ENCODE measurements at regions not wholly inside any gene's neighbourhood (a gene's known extent, or its start where the extent isn't known, plus 50 kb on each side); places are given as distances from the start of the nearest gene placed in this dataset.

- ATAC-seq (replicated peaks; ENCODE audit: extremely low read depth, poor library complexity, severe bottlenecking) = no peak
- Mint-ChIP-seq H3K36me3 (ENCODE audit: insufficient read depth) (no peaks in the 10 kb centered on the region), H3K4me3 (no peak overlapping the region), H3K27me3 (no peaks in the 10 kb centered on the region), H3K9me3 (no peaks in the 10 kb centered on the region), H3K4me1 (no peaks in the 10 kb centered on the region), H3K27ac (ENCODE audit: low read depth) (no peak overlapping the region)
- no peak for DNase-seq (ENCODE audit: low spot score in 2 of 2)
Measured at GRCh38 chr2:18194161-18194560, 315.7 kb downstream of the KCNS3 start.

GRCh38 chr2:18186816-18187613 lies 308.5 kb downstream of the KCNS3 start:
- Mint-ChIP-seq H3K4me3 (no peak overlapping the region), H3K4me1 (no peaks in the 10 kb centered on the region), H3K9me3 (no peaks in the 10 kb centered on the region), H3K27me3 (peaks cover 9% of the 10 kb centered on the region), H3K36me3 (ENCODE audit: insufficient read depth) (no peaks in the 10 kb centered on the region), H3K27ac (ENCODE audit: low read depth) (no peak overlapping the region)
- ATAC-seq (replicated peaks; ENCODE audit: extremely low read depth, poor library complexity, severe bottlenecking) (no peak), DNase-seq (ENCODE audit: low spot score in 2 of 2) (no peak)

GRCh38 chr2:18182861-18183260 lies 304.4 kb downstream of the KCNS3 start:
- Mint-ChIP-seq H3K4me1 (no peaks in the 10 kb centered on the region), H3K4me3 (no peak overlapping the region), H3K27ac (ENCODE audit: low read depth) (no peak overlapping the region), H3K36me3 (ENCODE audit: insufficient read depth) (no peaks in the 10 kb centered on the region), H3K27me3 (peaks cover 9% of the 10 kb centered on the region), H3K9me3 (no peaks in the 10 kb centered on the region)
- no peak for ATAC-seq (replicated peaks; ENCODE audit: extremely low read depth, poor library complexity, severe bottlenecking)
- DNase-seq (ENCODE audit: low spot score in 2 of 2) = no peak

GRCh38 chr2:18180912-18181311 lies 302.4 kb downstream of the KCNS3 start:
- Mint-ChIP-seq H3K4me1 (no peaks in the 10 kb centered on the region), H3K4me3 (no peak overlapping the region), H3K27me3 (peaks cover 9% of the 10 kb centered on the region), H3K27ac (ENCODE audit: low read depth) (no peak overlapping the region), H3K36me3 (ENCODE audit: insufficient read depth) (no peaks in the 10 kb centered on the region), H3K9me3 (no peaks in the 10 kb centered on the region)
- ATAC-seq (replicated peaks; ENCODE audit: extremely low read depth, poor library complexity, severe bottlenecking) (no peak), DNase-seq (ENCODE audit: low spot score in 2 of 2) (no peak)

- H3K4me1 Mint-ChIP-seq = no peaks in the 10 kb centered on the region
- ATAC-seq (replicated peaks; ENCODE audit: extremely low read depth, poor library complexity, severe bottlenecking) = no peak
- no peak overlapping the region for H3K4me3 Mint-ChIP-seq
- DNase-seq (ENCODE audit: low spot score in 2 of 2) = no peak
- H3K27ac Mint-ChIP-seq (ENCODE audit: low read depth) = no peak overlapping the region
- H3K36me3 Mint-ChIP-seq (ENCODE audit: insufficient read depth) = no peaks in the 10 kb centered on the region
- no peaks in the 10 kb centered on the region for H3K9me3 Mint-ChIP-seq
- peaks cover 9% of the 10 kb centered on the region for H3K27me3 Mint-ChIP-seq
Measured at GRCh38 chr2:18180031-18180610, 301.7 kb downstream of the KCNS3 start.

GRCh38 chr2:18178736-18179349 lies 300.4 kb downstream of the KCNS3 start:
- no peak for DNase-seq (ENCODE audit: low spot score in 2 of 2)

GRCh38 chr2:18176679-18177215 lies 298.3 kb downstream of the KCNS3 start:
- no peaks in the 10 kb centered on the region for H3K4me1 Mint-ChIP-seq
- H3K9me3 Mint-ChIP-seq = no peaks in the 10 kb centered on the region
- no peaks in the 10 kb centered on the region for H3K36me3 Mint-ChIP-seq (ENCODE audit: insufficient read depth)
- DNase-seq (ENCODE audit: low spot score in 2 of 2) (no peak), ATAC-seq (replicated peaks; ENCODE audit: extremely low read depth, poor library complexity, severe bottlenecking) (no peak)
- no peak overlapping the region for H3K27ac Mint-ChIP-seq (ENCODE audit: low read depth)
- H3K27me3 Mint-ChIP-seq = no peaks in the 10 kb centered on the region
- no peak overlapping the region for H3K4me3 Mint-ChIP-seq

More at GRCh38 chr2:18178736-18179349, 300.4 kb downstream of the KCNS3 start:
- Mint-ChIP-seq H3K4me1 (no peaks in the 10 kb centered on the region), H3K4me3 (no peak overlapping the region), H3K27me3 (peaks cover 5% of the 10 kb centered on the region), H3K27ac (ENCODE audit: low read depth) (no peak overlapping the region), H3K36me3 (ENCODE audit: insufficient read depth) (no peaks in the 10 kb centered on the region), H3K9me3 (no peaks in the 10 kb centered on the region)
- no peak for ATAC-seq (replicated peaks; ENCODE audit: extremely low read depth, poor library complexity, severe bottlenecking)

- H3K4me1 Mint-ChIP-seq = no peaks in the 10 kb centered on the region
- H3K9me3 Mint-ChIP-seq = no peaks in the 10 kb centered on the region
- H3K27ac Mint-ChIP-seq (ENCODE audit: low read depth) = no peak overlapping the region
- no peaks in the 10 kb centered on the region for H3K36me3 Mint-ChIP-seq (ENCODE audit: insufficient read depth)
- H3K27me3 Mint-ChIP-seq = no peaks in the 10 kb centered on the region
- DNase-seq (ENCODE audit: low spot score in 2 of 2) = no peak
- no peak for ATAC-seq (replicated peaks; ENCODE audit: extremely low read depth, poor library complexity, severe bottlenecking)
- H3K4me3 Mint-ChIP-seq = no peak overlapping the region
Measured at GRCh38 chr2:18172607-18173006, 294.1 kb downstream of the KCNS3 start.

- no peaks in the 10 kb centered on the region for H3K9me3 Mint-ChIP-seq
- no peak overlapping the region for H3K27ac Mint-ChIP-seq (ENCODE audit: low read depth)
- H3K4me1 Mint-ChIP-seq = no peaks in the 10 kb centered on the region
- no peak for ATAC-seq (replicated peaks; ENCODE audit: extremely low read depth, poor library complexity, severe bottlenecking)
- no peak overlapping the region for H3K4me3 Mint-ChIP-seq
- no peak for DNase-seq (ENCODE audit: low spot score in 2 of 2)
- no peaks in the 10 kb centered on the region for H3K36me3 Mint-ChIP-seq (ENCODE audit: insufficient read depth)
- no peaks in the 10 kb centered on the region for H3K27me3 Mint-ChIP-seq
Measured at GRCh38 chr2:18171191-18172139, 293.0 kb downstream of the KCNS3 start.

- H3K4me3 Mint-ChIP-seq = no peak overlapping the region
- H3K9me3 Mint-ChIP-seq = no peaks in the 10 kb centered on the region
- H3K27me3 Mint-ChIP-seq = no peaks in the 10 kb centered on the region
- DNase-seq (ENCODE audit: low spot score in 2 of 2) = no peak
- H3K27ac Mint-ChIP-seq (ENCODE audit: low read depth) = no peak overlapping the region
- ATAC-seq (replicated peaks; ENCODE audit: extremely low read depth, poor library complexity, severe bottlenecking) = no peak
- no peaks in the 10 kb centered on the region for H3K36me3 Mint-ChIP-seq (ENCODE audit: insufficient read depth)
- H3K4me1 Mint-ChIP-seq = no peaks in the 10 kb centered on the region
Measured at GRCh38 chr2:18170642-18171041, 292.2 kb downstream of the KCNS3 start.

- DNase-seq (ENCODE audit: low spot score in 2 of 2) = no peak
- Mint-ChIP-seq H3K36me3 (ENCODE audit: insufficient read depth) (no peaks in the 10 kb centered on the region), H3K4me3 (no peak overlapping the region), H3K27me3 (no peaks in the 10 kb centered on the region), H3K27ac (ENCODE audit: low read depth) (no peak overlapping the region), H3K9me3 (no peaks in the 10 kb centered on the region), H3K4me1 (no peaks in the 10 kb centered on the region)
- ATAC-seq (replicated peaks; ENCODE audit: extremely low read depth, poor library complexity, severe bottlenecking) = no peak
Measured at GRCh38 chr2:18169893-18170175, 291.4 kb downstream of the KCNS3 start.

- no peaks in the 10 kb centered on the region for H3K27me3 Mint-ChIP-seq
- H3K4me3 Mint-ChIP-seq = no peak overlapping the region
- H3K9me3 Mint-ChIP-seq = no peaks in the 10 kb centered on the region
- DNase-seq (ENCODE audit: low spot score in 2 of 2) (no peak), ATAC-seq (replicated peaks; ENCODE audit: extremely low read depth, poor library complexity, severe bottlenecking) (no peak)
- no peak overlapping the region for H3K27ac Mint-ChIP-seq (ENCODE audit: low read depth)
- no peaks in the 10 kb centered on the region for H3K36me3 Mint-ChIP-seq (ENCODE audit: insufficient read depth)
- no peaks in the 10 kb centered on the region for H3K4me1 Mint-ChIP-seq
Measured at GRCh38 chr2:18169121-18169892, 290.8 kb downstream of the KCNS3 start.

Measured in central memory CD8-positive, alpha-beta T cell (primary cell).